AG09319 (cell line): ENCODE measurements at regions not wholly inside any gene's neighbourhood (a gene's known extent, or its start where the extent isn't known, plus 50 kb on each side); places are given as distances from the start of the nearest gene placed in this dataset.

Experiments used
- DNase-seq: peaks from one replicate; pipeline ENCODE4 v3.0.0-alpha.2; 2010; ENCODE audit warnings: low read depth; ENCODE audit errors: extremely low read depth
- CTCF ChIP-seq: IDR thresholded peaks from 2 replicates; pipeline ENCODE4 v1.5.1; 2011; ENCODE audit warnings: low read depth, mild to moderate bottlenecking, inconsistent platforms, low read length, moderate library complexity

GRCh38 chr3:87615506-87615905 is 339.1 kb upstream of the POU1F1 start:
- no peak for TF ChIP-seq CTCF
- DNase-seq = no peak

- no peak for DNase-seq
- no peak for TF ChIP-seq CTCF
These were observed 338.6 kb upstream of the POU1F1 start for GRCh38 chr3:87614998-87615397.

GRCh38 chr3:87607234-87607633 is 330.9 kb upstream of the POU1F1 start:
- TF ChIP-seq CTCF = no peak
- no peak for DNase-seq

GRCh38 chr3:87595798-87596197 is 319.4 kb upstream of the POU1F1 start:
- TF ChIP-seq CTCF = no peak
- DNase-seq = no peak

- DNase-seq = no peak
- TF ChIP-seq CTCF = no peak
These were observed 304.9 kb upstream of the POU1F1 start for GRCh38 chr3:87581240-87581639.

- TF ChIP-seq CTCF = no peak
- no peak for DNase-seq
These were observed 300.4 kb upstream of the POU1F1 start for GRCh38 chr3:87576752-87577151.

GRCh38 chr3:87575550-87575949 is 299.2 kb upstream of the POU1F1 start:
- TF ChIP-seq CTCF = no peak
- no peak for DNase-seq
